Breast epithelium (tissue), 3 donors: ENCODE measurements at regions not wholly inside any gene's neighbourhood (a gene's known extent, or its start where the extent isn't known, plus 50 kb on each side); places are given as distances from the start of the nearest gene placed in this dataset.

ENCODE experiments used
- CTCF ChIP-seq, 3 donors: fragments of 450-650 bp; IDR thresholded peaks; one replicate each; pipeline ENCODE4 v1.5.1; 2016 to 2017; ENCODE audit warnings: antibody characterized with exemption in 3 of 3, mild to moderate bottlenecking in 3 of 3, moderate library complexity in 3 of 3
- POLR2AphosphoS5 ChIP-seq, 3 donors: sonication (generic); formaldehyde crosslinking; IDR thresholded peaks; one replicate each; pipeline ENCODE4 v1.6.1; 2017; ENCODE audit warnings: antibody characterized with exemption in 3 of 3

- TF ChIP-seq POLR2AphosphoS5 (IDR thresholded peaks at IDR 0.05) (no peak), CTCF (IDR thresholded peaks at IDR 0.05) (no peak)
Observed at GRCh38 chr21:16262091-16262490, 532.3 kb downstream of the USP25 start.
